GM19463 (cell line): ENCODE measurements at regions not wholly inside any gene's neighbourhood (a gene's known extent, or its start where the extent isn't known, plus 50 kb on each side); places are given as distances from the start of the nearest gene placed in this dataset.

ENCODE experiments used
- ATAC-seq: cut with Tn5 transposase; IDR thresholded peaks from one replicate; pipeline ENCODE4 v1.9.1; 2021; ENCODE audit warnings: mild to moderate bottlenecking, moderate library complexity; ENCODE audit not compliant: unreplicated experiment

DNA sequence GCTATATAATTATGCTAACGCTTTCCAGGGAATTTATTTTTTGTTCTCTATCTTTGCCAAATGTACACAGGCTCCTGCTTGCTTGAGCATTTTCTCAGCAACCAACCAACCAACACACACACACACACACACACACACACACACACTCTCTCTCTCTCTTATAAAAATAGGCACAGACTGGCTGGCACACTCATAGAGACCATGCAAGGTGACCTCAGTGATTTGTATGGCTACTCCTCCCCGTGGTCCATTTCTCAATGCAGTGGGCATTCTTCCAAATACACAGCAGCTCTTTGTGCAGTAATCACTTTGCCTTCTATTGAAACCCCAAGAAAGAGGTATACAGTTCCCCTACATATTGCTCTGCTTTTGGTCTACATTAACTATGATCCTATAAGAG, 416.0 kb downstream of the MAN2A1 start:
- ATAC-seq = no peak

DNA sequence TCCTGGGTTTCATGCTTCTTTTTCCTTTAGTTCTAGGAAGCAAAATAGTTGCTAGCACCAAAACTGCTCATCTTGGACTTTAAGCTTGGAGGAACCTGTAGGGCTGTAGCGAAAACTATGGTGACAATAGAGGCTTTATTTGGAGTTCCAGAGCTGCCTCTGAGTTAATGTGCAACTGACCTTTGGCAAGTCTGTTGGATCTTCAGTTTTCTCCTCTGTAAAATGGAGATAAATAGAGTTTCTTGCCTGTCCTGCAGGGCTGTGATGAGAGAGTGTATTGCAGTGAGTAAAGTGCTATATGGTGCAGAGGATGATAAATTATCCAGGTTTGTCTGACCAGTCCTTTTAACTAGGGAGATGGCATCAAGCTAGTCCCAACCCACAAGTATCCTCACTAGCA, 417.0 kb downstream of the MAN2A1 start:
- no peak for ATAC-seq

- ATAC-seq = no peak
Observed at GRCh38 chr5:110108520-110108919, 418.8 kb downstream of the MAN2A1 start.

DNA sequence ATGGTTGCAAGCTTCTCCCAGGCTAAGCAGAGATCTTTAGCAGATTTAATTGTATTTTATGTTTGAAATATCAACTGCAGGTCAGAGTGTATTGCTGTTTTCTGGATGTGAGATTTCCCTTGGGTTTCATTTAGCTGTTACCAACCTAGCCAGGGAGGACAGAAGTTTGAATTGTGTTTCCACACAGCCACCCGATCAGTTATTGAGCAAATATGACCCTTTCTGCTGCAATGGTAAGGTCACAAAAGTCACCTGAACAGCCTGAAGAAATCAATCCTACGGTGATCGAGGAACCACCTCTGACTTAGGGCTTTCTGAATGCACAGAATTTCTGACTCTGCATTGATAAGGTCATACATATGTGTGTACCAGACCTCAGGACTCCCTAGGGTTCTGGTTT, 419.9 kb downstream of the MAN2A1 start:
- ATAC-seq = no peak

- ATAC-seq = no peak
Observed at GRCh38 chr5:110112348-110112747, 422.6 kb downstream of the MAN2A1 start.

GRCh38 chr5:110115503-110115902, 425.8 kb downstream of the MAN2A1 start:
- ATAC-seq = no peak

GRCh38 chr5:110116539-110116938, 426.8 kb downstream of the MAN2A1 start:
- ATAC-seq = no peak

DNA sequence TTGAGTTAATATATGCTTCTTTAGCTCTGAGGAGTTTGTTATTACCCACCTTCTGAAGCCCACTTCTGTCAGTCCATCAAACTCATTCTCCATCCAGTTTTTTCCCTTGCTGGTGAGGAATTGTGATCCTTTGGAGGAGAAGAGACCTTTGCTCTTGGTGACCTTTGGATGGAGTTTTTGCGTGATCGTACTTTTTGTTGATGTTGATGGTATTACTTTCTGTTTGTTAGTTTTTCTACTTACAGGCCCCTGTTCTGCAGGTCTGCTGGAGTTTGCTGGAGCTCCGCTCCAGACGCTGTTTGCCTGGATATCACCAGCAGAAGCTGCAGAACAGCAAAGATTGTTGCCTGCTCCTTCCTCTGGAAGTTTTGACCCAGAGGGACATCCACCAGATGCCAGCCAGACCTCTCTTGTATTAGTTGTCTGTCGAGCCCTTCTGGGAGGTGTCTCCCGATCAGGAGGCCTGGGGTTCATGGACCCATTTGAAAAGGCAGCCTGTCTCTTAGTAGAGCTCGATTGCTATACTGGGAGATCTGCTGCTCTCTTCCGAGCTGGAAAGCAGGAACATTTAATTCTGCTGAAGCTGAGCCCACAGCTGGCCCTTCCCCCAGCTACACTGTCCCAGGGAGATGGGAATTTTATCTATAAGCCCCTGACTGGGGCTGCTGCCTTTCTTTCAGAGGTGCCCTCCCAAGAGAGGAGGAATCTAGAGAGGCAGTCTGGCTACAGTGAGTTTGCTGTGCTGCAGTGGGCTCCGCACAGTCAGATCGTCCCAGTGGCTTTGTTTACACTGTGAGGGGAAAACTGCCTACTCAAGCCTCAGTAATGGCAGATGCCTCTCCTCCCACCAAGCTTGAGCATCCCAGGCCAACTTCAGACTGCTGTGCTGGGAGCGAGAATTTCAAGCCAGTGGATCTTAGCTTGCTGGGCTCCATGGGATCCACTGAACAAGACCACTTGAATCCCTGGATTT, 445.5 kb downstream of the MAN2A1 start:
- no peak for ATAC-seq

DNA sequence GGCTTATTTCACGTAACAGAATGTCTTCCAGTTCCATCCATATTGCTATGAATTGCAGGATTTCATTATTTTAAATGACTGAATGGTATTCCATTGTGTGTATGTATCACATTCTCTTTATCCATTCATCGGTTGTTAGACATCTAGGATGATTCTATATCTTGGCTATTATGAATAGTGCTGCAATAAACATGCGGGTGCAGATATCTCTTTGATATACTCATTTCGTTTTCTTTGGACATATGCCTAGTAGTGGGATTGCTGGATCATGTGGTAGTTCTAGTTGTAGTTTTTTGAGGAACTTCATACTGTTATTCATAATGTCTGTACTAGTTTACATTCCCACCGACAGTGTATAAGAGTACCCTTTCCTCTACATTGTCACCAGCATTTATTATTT, 460.5 kb downstream of the MAN2A1 start:
- ATAC-seq = no peak

GRCh38 chr5:110159202-110159601, 469.5 kb downstream of the MAN2A1 start:
- no peak for ATAC-seq

DNA sequence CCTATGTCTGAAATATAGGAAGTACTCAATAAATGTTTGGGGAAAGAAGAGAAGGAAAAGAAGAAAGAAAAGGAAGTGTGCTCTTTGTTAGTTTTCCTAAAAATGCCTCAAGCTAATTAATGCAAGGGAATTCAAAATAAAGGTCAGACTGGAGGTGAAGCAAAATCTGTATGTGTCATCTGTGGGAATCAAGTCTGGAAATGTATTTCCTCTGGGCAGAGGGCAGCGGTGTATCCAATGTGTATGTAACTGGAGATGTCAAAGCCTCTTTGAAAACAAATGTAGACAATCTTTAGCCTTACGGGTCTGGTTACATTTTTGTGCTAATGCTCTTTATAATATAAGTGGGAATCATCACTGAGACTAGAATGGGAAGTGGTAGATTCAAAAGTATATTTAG, 471.4 kb downstream of the MAN2A1 start:
- ATAC-seq = no peak

- ATAC-seq = no peak
Observed at GRCh38 chr5:110165366-110165765, 475.6 kb downstream of the MAN2A1 start.

GRCh38 chr5:110167384-110167783, 477.7 kb downstream of the MAN2A1 start:
- no peak for ATAC-seq

- no peak for ATAC-seq
Observed at GRCh38 chr5:110169461-110169860, 479.7 kb downstream of the MAN2A1 start.

DNA sequence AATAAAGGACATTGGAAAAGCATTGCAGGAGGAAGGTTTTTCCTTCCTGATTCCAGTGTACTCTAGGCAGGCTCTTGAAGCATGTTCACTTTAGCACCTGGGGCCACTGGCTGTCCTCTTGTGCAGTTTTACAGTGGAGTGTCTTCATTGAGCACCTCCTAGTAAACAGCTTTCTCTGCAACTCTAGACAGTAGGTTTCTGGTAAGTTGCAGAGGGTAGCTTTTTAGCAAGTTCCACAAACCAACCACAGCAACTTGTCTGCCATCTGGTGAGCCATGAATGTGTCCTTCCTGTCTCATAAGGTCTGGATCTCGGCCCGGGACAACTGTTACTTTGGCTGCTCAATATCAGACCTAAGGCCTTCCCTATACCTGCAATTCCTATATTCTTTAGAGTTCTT, 488.0 kb downstream of the MAN2A1 start:
- ATAC-seq = no peak

DNA sequence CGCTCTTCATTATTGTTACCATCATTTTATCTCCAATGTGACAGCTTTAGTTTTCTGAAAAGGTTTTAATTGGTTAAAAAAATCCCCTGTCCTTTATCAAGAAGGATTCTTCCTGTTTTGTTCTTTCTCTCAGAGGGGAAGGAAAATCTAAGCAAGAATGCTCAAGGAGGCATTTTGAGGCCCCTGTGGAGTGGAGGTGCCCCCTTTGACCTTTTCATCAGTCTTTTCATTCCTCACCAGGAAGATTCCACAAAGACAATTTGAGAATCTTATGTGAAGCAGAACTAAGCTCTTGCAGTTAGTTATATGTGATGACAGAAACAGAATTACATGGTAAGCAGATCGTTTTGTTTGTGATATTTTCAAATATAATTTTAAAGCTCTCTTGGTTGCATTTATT, 489.6 kb downstream of the MAN2A1 start:
- no peak for ATAC-seq

DNA sequence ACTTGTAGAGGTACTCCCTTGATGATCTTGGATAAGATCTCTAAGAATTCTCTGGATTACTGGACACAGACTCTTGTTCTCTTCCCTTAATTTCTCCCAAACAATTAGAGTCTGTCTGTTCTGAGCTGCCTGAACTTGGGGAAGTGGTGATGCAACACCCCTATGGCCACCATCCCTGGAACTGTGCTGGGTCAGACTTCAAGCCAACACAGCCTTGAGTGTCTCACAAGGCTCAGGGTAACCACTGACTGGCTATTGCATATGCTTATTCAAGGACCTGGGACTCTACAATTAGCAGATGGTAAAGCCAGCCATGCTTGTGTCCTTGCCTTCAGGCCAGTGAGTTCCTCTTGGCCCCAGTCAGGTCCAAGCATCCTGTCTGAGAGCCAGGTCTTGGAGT, 504.5 kb downstream of the MAN2A1 start:
- ATAC-seq = no peak

- ATAC-seq = no peak
Observed at GRCh38 chr5:110195288-110195687, 505.6 kb downstream of the MAN2A1 start.

DNA sequence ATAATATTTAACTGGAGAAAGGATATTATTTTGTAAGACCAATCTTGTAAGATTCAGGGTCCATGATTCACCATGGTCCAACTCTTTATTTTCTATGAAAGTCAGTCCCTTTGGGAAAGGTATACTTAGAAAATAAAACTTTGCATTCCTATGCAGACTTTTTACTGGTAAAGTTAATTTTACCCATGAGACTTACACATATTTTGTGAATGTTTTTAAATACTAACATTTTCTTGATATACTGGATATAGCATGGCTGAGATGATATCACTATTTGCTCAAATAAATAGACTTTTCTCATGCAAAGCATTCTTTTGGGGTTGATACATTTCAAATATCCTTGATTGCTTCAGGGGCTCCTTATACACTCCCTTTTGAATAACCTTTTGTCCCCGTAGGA, 512.1 kb downstream of the MAN2A1 start:
- ATAC-seq = no peak

GRCh38 chr5:110203661-110204060, 513.9 kb downstream of the MAN2A1 start:
- no peak for ATAC-seq

- ATAC-seq = no peak
Observed at GRCh38 chr5:110209401-110209800, 517.1 kb downstream of the TMEM232 start.

DNA sequence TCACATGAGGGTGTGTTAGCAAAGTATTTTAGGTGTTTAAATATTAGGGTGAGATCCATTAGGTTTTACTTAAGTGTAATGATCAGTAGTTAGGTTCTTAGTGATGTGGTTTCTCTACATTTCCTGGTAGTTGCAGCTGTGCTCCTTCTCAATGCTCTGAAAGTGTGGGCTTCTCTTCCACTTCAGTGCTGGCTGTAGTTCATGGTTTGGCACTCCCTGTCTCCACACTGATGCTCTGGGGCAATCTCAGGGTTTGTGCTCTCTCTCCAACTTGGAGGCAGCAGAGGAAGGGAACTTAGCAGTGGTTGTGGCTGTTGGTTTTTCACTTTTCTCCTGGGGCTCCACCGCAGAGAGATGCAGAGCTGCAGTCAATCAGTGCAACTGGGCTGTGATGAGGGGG, 507.5 kb downstream of the TMEM232 start:
- no peak for ATAC-seq

DNA sequence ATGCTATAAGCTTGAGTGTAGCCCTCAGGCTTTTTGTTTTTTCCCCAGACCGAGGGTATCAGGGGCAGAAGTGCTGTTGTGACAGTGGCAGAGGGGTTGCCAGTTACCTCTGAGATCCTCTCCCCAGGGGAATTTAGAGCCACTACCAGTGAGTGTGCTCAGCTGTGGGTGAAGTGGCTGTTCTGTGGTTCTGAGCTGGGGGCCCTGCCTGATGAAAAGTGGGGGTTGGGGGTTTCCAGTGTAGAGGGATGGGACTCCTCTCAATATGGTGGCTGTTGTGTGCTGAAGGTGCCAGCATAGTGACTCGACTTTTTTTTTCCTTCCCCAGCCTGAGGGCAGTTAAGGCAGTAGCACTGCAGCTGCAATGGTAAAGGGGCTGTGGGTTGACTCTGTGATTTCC, 506.7 kb downstream of the TMEM232 start:
- ATAC-seq = no peak
